Progenitor cell of endocrine pancreas (in vitro differentiated cells): ENCODE measurements at regions not wholly inside any gene's neighbourhood (a gene's known extent, or its start where the extent isn't known, plus 50 kb on each side); places are given as distances from the start of the nearest gene placed in this dataset.

Experiments used
- DNase-seq: peaks from one replicate; pipeline ENCODE4 v3.0.0; 2021; ENCODE audit warnings: low spot score; ENCODE audit not compliant: unreplicated experiment
- H3K27ac Mint-ChIP-seq: 2 replicates; pipeline ENCODE4 v1.8.0; 2021; ENCODE audit warnings: mild to moderate bottlenecking, moderate library complexity, mixed read lengths
- H3K27me3 Mint-ChIP-seq: 2 replicates; pipeline ENCODE4 v1.8.0; 2021; ENCODE audit warnings: mixed read lengths
- H3K36me3 Mint-ChIP-seq: 2 replicates; pipeline ENCODE4 v1.8.0; 2022; ENCODE audit warnings: mixed read lengths; ENCODE audit not compliant: insufficient read depth
- H3K4me1 Mint-ChIP-seq: 2 replicates; pipeline ENCODE4 v1.8.0; 2021; ENCODE audit warnings: low read depth, mixed read lengths
- H3K4me3 Mint-ChIP-seq: 2 replicates; pipeline ENCODE4 v1.8.0; 2021; ENCODE audit warnings: low read depth, mild to moderate bottlenecking, moderate library complexity, mixed read lengths
- H3K9me3 Mint-ChIP-seq: 2 replicates; pipeline ENCODE4 v1.8.0; 2021; ENCODE audit warnings: low read depth, mixed read lengths
- TF ChIP-seq, protein P1 (sequence below): fragments of 200-600 bp; sonication (generic); IDR thresholded peaks from one replicate; pipeline ENCODE4 v1.5.0; 2021; ENCODE audit warnings: antibody characterized with exemption, mild to moderate bottlenecking; ENCODE audit not compliant: unreplicated experiment

DNA sequence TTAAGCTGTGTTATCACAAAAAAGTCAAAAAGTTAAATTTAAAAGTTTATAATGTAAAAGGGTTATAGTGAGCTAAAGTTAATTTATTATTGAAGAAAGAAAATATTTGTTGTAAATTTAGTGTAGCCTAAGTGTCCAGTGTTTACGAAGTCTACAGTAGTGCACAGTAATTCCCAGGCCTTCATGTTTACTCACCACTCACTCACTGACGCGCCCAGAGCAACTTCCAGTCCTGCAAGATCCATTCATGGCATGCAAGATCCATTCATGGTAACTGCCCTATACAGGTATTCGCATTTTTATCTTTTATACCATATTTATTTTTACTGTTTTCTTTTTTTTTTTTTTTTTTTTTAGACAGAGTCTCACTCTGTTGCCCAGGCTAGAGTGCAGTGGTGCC, 69.5 kb downstream of the TPRA1 start:
- Mint-ChIP-seq H3K27ac (no peak overlapping the region), H3K36me3 (no peaks in the 10 kb centered on the region), H3K9me3 (peaks cover 10% of the 10 kb centered on the region)

GRCh38 chr3:127518456-127519081, 72.0 kb downstream of the TPRA1 start:
- Mint-ChIP-seq H3K36me3 (no peaks in the 10 kb centered on the region), H3K27me3 (peaks cover 6% of the 10 kb centered on the region), H3K27ac (no peak overlapping the region), H3K4me3 (no peak overlapping the region), H3K4me1 (no peaks in the 10 kb centered on the region), H3K9me3 (peaks cover 10% of the 10 kb centered on the region)
- TF ChIP-seq, protein P1, sequence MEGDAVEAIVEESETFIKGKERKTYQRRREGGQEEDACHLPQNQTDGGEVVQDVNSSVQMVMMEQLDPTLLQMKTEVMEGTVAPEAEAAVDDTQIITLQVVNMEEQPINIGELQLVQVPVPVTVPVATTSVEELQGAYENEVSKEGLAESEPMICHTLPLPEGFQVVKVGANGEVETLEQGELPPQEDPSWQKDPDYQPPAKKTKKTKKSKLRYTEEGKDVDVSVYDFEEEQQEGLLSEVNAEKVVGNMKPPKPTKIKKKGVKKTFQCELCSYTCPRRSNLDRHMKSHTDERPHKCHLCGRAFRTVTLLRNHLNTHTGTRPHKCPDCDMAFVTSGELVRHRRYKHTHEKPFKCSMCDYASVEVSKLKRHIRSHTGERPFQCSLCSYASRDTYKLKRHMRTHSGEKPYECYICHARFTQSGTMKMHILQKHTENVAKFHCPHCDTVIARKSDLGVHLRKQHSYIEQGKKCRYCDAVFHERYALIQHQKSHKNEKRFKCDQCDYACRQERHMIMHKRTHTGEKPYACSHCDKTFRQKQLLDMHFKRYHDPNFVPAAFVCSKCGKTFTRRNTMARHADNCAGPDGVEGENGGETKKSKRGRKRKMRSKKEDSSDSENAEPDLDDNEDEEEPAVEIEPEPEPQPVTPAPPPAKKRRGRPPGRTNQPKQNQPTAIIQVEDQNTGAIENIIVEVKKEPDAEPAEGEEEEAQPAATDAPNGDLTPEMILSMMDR: no peak
- DNase-seq: no peak

More for the DNA sequence above, 69.5 kb downstream of the TPRA1 start:
- Mint-ChIP-seq H3K4me1 (no peaks in the 10 kb centered on the region), H3K4me3 (no peak overlapping the region), H3K27me3 (peaks cover 15% of the 10 kb centered on the region)
- TF ChIP-seq, protein P1: no peak
- no peak for DNase-seq

DNA sequence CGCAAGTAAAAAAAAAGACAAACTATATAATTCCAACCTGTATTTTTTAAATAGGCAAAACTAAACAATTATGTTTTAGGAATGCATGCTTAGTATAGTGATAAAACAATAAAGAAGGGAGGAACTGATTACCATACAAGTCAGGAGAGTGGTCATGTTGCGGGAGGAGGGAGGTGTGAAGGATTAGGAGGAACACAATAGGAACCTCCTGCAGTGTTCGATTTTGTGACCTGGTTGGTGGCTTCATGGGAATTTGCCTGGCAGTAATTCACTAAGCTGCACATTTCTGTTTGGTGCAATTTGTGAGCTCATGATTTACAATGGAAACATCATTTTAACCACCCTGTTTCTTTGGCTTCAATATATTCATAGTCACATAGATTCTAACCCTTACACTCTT, 78.3 kb downstream of the TPRA1 start:
- no peak overlapping the region for H3K4me3 Mint-ChIP-seq
- DNase-seq: no peak
- no peaks in the 10 kb centered on the region for H3K4me1 Mint-ChIP-seq
- no peaks in the 10 kb centered on the region for H3K9me3 Mint-ChIP-seq
- H3K27ac Mint-ChIP-seq: no peak overlapping the region
- TF ChIP-seq, protein P1: no peak
- no peaks in the 10 kb centered on the region for H3K36me3 Mint-ChIP-seq
- no peaks in the 10 kb centered on the region for H3K27me3 Mint-ChIP-seq

- H3K36me3 Mint-ChIP-seq: no peaks in the 10 kb centered on the region
- H3K4me1 Mint-ChIP-seq: no peaks in the 10 kb centered on the region
- peaks cover 3% of the 10 kb centered on the region for H3K27me3 Mint-ChIP-seq
- peaks cover 17% of the 10 kb centered on the region for H3K9me3 Mint-ChIP-seq
- H3K27ac Mint-ChIP-seq: no peak overlapping the region
- TF ChIP-seq, protein P1: no peak
- H3K4me3 Mint-ChIP-seq: no peak overlapping the region
- DNase-seq: no peak
Observed at GRCh38 chr3:127501177-127501576, 89.4 kb downstream of the TPRA1 start.

DNA sequence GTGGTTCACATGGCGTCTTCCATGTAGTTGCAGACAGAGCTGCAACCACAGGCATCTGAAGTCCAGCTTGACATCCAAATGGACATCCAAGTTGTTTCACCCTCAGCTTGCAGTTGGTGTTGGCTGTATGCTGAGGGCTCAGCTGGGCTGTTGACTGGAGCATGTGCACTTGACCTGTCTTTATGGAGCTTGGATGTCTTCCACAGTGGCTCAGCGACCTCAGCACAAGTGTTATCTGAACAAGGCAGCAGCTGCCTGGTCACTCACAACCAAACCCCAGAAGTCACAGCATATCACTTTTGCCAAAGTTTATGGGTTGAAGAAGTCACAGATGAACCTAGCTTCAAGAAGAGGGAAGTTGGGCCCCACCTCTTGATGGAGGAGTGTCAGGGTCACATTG, 92.9 kb downstream of the TPRA1 start:
- H3K27me3 Mint-ChIP-seq: peaks cover 3% of the 10 kb centered on the region
- no peak for DNase-seq
- peaks cover 15% of the 10 kb centered on the region for H3K9me3 Mint-ChIP-seq
- H3K4me1 Mint-ChIP-seq: no peaks in the 10 kb centered on the region
- no peak overlapping the region for H3K4me3 Mint-ChIP-seq
- TF ChIP-seq, protein P1: no peak
- no peak overlapping the region for H3K27ac Mint-ChIP-seq
- no peaks in the 10 kb centered on the region for H3K36me3 Mint-ChIP-seq
